Raji (cell line): ENCODE measurements at regions not wholly inside any gene's neighbourhood (a gene's known extent, or its start where the extent isn't known, plus 50 kb on each side); places are given as distances from the start of the nearest gene placed in this dataset.

Source experiments
- POLR2A ChIP-seq: IDR thresholded peaks from 2 replicates; pipeline ENCODE4 v1.6.1; 2011; ENCODE audit warnings: low read depth, low read length, control low read depth; ENCODE audit not compliant: insufficient read depth

DNA sequence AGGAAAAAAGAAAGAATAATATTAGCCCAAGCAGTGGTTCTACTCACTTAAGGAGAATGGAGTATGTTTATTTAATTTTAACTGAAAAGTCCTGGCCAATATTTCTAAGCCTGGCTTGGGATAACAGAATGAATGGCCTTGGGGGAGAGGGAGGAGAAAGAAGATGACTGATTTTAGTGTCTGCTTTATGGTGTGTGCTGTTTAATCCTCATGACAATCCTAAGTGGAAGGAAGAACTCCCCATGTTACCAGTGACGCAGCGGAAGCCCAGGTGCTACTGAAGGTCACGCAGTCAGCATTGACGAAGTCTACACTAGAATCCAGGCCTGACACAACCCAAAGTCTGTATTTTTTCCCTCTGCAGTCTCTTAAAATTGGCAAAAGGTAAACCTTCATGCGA is 50.5 kb downstream of the PALM2AKAP2 start:
- no peak for TF ChIP-seq POLR2A

DNA sequence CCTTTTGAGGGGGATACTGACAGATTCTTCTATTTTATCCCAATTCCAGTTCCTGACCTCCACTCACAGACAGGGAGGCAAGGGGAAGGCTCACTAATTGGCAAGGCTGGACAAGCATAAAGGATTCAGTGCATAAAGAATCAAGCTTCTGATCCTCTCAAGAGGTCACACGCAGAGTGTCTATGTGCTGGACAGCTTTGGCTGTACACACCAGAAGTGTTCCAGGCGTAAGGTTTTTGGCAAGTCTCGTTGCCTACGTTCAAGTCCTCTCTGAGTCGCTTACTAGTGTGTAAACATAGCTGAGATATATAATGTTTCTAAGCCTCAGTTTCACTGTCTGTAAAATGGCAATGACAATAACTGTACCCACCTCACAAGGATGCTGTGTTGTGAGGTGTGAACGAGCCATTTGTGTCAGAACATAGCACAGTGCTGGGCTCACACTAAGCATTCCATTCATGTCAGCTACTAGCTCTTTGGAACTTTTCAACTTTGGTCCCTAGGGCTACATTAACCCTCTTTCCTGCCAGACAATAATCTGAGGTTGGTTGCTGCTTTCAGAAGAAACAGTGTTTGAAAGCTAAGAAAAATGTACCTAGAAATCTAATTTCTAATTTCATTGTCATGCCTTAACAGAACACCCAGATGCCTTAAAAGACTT is 52.1 kb downstream of the PALM2AKAP2 start:
- no peak for TF ChIP-seq POLR2A

DNA sequence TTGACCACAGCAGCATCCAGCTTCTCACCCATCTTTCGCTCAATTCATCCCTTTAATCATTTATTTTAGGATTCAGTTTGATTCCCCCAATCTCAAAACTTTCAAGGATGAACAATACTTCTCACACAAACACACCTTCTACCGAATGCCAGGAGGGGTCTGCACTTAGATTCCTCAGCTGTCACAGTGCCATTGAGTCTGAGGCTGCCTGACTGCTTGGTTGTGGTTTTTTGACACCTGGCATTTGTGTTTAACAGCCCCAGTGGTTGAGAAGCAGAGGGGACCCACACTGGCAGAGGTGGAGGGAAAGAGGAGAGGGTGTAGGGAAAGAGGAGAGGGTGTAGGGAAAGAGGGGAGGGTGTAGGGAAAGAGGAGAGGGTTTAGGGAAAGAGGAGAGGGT is 54.9 kb downstream of the PALM2AKAP2 start:
- TF ChIP-seq POLR2A = no peak

DNA sequence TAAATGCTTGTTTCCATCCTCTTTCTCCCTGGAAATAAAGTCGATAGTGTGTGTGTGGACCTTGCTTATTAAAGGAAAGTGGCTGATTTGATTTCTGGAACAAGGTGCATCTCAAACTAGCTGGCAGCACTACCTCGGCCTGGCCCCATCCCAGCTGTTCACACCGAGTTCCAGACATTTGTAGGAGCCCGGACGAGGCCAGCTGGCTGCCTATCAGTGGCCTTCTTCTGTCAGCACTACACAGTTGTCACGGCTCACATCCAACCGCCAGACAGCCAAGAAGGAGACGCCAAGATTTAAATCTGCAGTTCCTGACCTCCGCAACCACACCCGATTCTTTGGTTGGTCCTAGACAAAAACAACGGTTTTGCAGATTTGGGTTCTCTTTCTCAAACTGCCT is 63.6 kb downstream of the PALM2AKAP2 start:
- no peak for TF ChIP-seq POLR2A

- no peak for TF ChIP-seq POLR2A
These were observed 65.2 kb downstream of the PALM2AKAP2 start for GRCh38 chr9:109845226-109845625.

- no peak for TF ChIP-seq POLR2A
These were observed 66.8 kb downstream of the PALM2AKAP2 start for GRCh38 chr9:109846776-109847175.

- no peak for TF ChIP-seq POLR2A
These were observed 72.6 kb downstream of the PALM2AKAP2 start for GRCh38 chr9:109852556-109852955.

- no peak for TF ChIP-seq POLR2A
These were observed 75.5 kb downstream of the PALM2AKAP2 start for GRCh38 chr9:109855540-109855939.

DNA sequence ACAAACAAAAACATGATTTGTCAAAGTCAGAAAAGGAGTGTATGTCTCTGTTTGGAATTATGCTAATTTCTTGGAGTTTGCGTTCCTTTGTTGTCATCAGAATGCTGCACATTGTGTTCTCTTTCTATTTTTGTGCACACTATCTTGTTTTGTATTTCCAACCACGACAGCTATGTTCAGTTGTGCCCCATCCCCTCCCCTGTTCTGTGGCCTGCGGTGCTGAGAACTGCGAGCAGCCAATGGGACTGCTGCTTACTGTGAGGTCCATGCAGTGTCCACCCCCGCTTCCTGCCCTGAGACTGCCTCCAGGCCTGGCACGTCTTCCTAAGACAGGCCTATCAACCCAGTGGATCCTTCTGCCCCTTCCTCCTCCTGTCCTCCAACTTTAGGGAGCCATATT is 76.8 kb downstream of the PALM2AKAP2 start:
- no peak for TF ChIP-seq POLR2A

- no peak for TF ChIP-seq POLR2A
These were observed 77.3 kb downstream of the PALM2AKAP2 start for GRCh38 chr9:109857336-109857735.

DNA sequence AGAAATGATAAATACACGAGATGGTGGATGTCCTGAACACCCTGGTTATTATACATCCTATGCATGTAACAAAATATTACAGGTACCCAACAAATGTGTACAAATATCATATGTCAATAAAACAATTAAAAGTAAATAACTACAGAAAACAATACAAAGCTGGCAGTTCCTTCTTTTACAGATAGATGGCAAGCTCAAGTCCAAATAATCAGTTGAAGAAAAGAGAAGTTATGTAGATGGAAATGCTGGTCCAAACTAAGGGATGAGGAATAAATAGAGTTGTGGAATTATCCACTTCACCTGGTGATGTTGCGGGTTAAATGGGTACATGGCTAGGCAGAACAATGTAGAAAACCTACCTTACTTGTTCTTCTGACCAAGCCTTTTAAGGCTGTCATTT is 79.4 kb downstream of the PALM2AKAP2 start:
- TF ChIP-seq POLR2A = no peak

DNA sequence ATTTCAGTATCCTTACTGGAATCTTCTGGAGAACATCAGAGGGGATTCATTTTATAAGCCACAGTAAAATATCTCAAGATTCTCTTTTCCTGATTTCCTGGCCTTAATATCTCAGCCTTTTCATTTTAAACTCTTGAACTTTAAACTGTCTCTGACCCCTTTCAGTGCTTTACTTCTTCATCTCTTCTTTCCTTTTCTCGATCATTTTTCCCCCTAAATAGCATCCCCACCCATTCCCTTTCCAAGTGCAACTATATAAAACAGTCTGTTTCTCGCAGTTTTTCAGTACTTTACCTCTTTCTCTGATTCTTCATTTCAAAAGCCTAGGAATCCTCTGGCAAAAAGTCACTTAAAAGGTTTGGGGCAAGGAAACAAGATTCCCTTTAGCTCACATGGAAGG is 80.5 kb downstream of the PALM2AKAP2 start:
- TF ChIP-seq POLR2A = no peak

DNA sequence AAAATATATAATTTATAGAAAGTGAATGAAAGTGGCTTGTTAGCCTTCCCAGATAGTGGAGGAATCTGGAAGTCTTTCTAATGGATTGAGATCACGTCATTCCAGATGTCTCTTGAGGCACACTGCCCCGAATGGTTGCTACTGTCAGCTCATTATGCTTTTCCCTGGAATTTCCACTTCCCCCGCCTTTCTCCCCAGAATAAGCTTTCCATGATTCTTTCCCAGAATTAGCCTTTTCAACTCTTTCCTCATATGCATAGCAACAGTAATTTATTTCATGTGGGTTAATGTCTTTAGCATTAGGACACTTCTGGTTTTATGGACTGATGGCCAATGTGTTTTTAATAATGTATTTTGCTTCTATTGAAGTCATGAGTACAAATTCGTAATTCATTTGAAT is 81.5 kb downstream of the PALM2AKAP2 start:
- TF ChIP-seq POLR2A = no peak

- no peak for TF ChIP-seq POLR2A
These were observed 81.9 kb downstream of the PALM2AKAP2 start for GRCh38 chr9:109861918-109862317.

DNA sequence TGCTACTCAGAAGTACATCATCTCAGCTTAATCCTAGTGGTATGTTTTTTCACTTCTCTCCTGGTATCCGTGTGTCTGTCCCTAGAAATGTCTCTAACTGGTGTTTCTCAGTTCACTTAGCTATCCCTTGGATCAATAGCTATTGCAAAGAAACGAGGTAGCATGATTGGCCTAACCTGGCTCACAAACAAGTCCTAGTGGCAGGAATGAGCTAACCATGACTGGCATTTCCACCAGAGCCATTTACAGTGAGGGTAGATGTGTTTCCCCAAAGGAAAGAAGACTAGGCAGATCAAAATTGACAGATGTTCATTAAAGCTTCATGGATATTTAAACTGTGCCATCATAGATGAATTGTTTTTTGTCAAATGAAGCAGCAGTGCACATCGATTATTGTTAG is 82.5 kb downstream of the PALM2AKAP2 start:
- TF ChIP-seq POLR2A = no peak

GRCh38 chr9:109863961-109864360 is 84.0 kb downstream of the PALM2AKAP2 start:
- no peak for TF ChIP-seq POLR2A

GRCh38 chr9:109865521-109865920 is 85.5 kb downstream of the PALM2AKAP2 start:
- TF ChIP-seq POLR2A = no peak
